ENCODE measurements at regions not wholly inside any gene's neighbourhood (a gene's known extent, or its start where the extent isn't known, plus 50 kb on each side); places are given as distances from the start of the nearest gene placed in this dataset.
A peak's percentile ranks its signal among the peaks of the same experiment; 100 is the strongest.

GRCh38 chr2:160838147-160838546, 322.1 kb upstream of the TANK start:
- Mint-ChIP-seq H3K9me3 (peaks cover 19% of the 10 kb centered on the region), H3K27me3 (ENCODE audit: low read depth) (no peaks in the 10 kb centered on the region), H3K27ac (peak overlapping the region in 1 of 3 experiments; percentile 78), H3K4me1 (peaks cover 20% of the 10 kb centered on the region), H3K36me3 (ENCODE audit: low read depth) (no peaks in the 10 kb centered on the region), H3K4me3 (no peak overlapping the region)
- no peak for TF ChIP-seq CTCF (IDR thresholded peaks at IDR 0.05; ENCODE audit: unreplicated experiment in 3 of 3)

- no peaks in the 10 kb centered on the region for H3K36me3 Mint-ChIP-seq (ENCODE audit: low read depth)
- no peaks in the 10 kb centered on the region for H3K27me3 Mint-ChIP-seq (ENCODE audit: low read depth)
- H3K4me1 Mint-ChIP-seq = peaks cover 20% of the 10 kb centered on the region
- peaks cover 25% of the 10 kb centered on the region for H3K9me3 Mint-ChIP-seq
- no peak for TF ChIP-seq CTCF (IDR thresholded peaks at IDR 0.05; ENCODE audit: unreplicated experiment in 3 of 3)
- peak overlapping the region in 2 of 3 experiments; percentile 46 to 78 for H3K27ac Mint-ChIP-seq
- no peak overlapping the region for H3K4me3 Mint-ChIP-seq
Measured at GRCh38 chr2:160838691-160839090, 321.5 kb upstream of the TANK start.

GRCh38 chr2:160842286-160842685, 317.9 kb upstream of the TANK start:
- Mint-ChIP-seq H3K36me3 (ENCODE audit: low read depth) (peaks cover 6% of the 10 kb centered on the region), H3K9me3 (peaks cover 44% of the 10 kb centered on the region), H3K4me1 (peaks cover 10% of the 10 kb centered on the region), H3K4me3 (no peak overlapping the region), H3K27ac (no peak overlapping the region), H3K27me3 (ENCODE audit: low read depth) (no peaks in the 10 kb centered on the region)
- TF ChIP-seq CTCF (IDR thresholded peaks at IDR 0.05; ENCODE audit: unreplicated experiment in 3 of 3) = no peak

GRCh38 chr2:160859096-160859495, 301.1 kb upstream of the TANK start:
- H3K4me1 Mint-ChIP-seq = peaks cover 27% of the 10 kb centered on the region
- peak overlapping the region in 2 of 3 experiments; percentile 12 to 21 for H3K27ac Mint-ChIP-seq
- peaks cover 3% of the 10 kb centered on the region for H3K9me3 Mint-ChIP-seq
- H3K36me3 Mint-ChIP-seq (ENCODE audit: low read depth) = no peaks in the 10 kb centered on the region
- H3K27me3 Mint-ChIP-seq (ENCODE audit: low read depth) = no peaks in the 10 kb centered on the region
- H3K4me3 Mint-ChIP-seq = no peak overlapping the region
- no peak for TF ChIP-seq CTCF (IDR thresholded peaks at IDR 0.05; ENCODE audit: unreplicated experiment in 3 of 3)

- Mint-ChIP-seq H3K4me1 (peaks cover 27% of the 10 kb centered on the region), H3K4me3 (no peak overlapping the region), H3K36me3 (ENCODE audit: low read depth) (no peaks in the 10 kb centered on the region), H3K27me3 (ENCODE audit: low read depth) (no peaks in the 10 kb centered on the region), H3K9me3 (no peaks in the 10 kb centered on the region), H3K27ac (peak overlapping the region; percentile 39 to 81 (median 79))
- TF ChIP-seq CTCF (IDR thresholded peaks at IDR 0.05; ENCODE audit: unreplicated experiment in 3 of 3) = no peak
Measured at GRCh38 chr2:160862226-160862625, 298.0 kb upstream of the TANK start.

GRCh38 chr2:160868891-160869290, 291.3 kb upstream of the TANK start:
- Mint-ChIP-seq H3K4me1 (peaks cover 27% of the 10 kb centered on the region), H3K9me3 (no peaks in the 10 kb centered on the region), H3K36me3 (ENCODE audit: low read depth) (no peaks in the 10 kb centered on the region), H3K27me3 (ENCODE audit: low read depth) (no peaks in the 10 kb centered on the region), H3K4me3 (no peak overlapping the region), H3K27ac (peak overlapping the region in 2 of 3 experiments; percentile 52 to 80)
- no peak for TF ChIP-seq CTCF (IDR thresholded peaks at IDR 0.05; ENCODE audit: unreplicated experiment in 3 of 3)

Measured in nephron (organoid).